ENCODE measurements at regions not wholly inside any gene's neighbourhood (a gene's known extent, or its start where the extent isn't known, plus 50 kb on each side); places are given as distances from the start of the nearest gene placed in this dataset.

DNA sequence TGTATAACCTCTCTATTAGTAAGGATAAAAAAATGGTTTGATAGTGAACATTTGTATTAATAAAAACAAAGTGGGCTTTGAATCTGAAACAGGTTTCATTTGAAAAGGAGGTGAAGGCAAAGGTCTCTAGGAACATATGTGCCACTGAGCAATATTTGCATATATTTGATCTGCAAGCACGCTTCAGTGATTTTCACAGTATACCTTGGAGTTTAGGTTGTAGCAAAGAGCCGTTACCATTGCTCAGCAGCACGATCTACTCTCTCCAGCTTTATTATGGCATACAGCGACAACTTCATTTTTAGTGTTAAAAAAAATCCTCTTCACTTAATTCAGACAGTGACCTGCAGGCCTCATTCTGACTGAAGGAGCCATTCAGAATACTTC lies 75.8 kb upstream of the ZEB2 start:
- no peaks in the 10 kb centered on the region for H3K27me3 ChIP-seq (ENCODE audit: control insufficient read depth, insufficient read depth, low read length)
- peaks cover 0 to 4% (median 3%) of the 10 kb centered on the region in 3 donors for H3K4me1 ChIP-seq (ENCODE audit: control insufficient read depth in 2 of 3, insufficient read depth in 2 of 3, low read depth in 1 of 3, low read length in 3 of 3)
- no peaks in the 10 kb centered on the region for H3K36me3 ChIP-seq (ENCODE audit: control insufficient read depth in 2 of 3, insufficient read depth in 3 of 3, low read length in 3 of 3)
- H3K4me3 ChIP-seq (ENCODE audit: low read length in 3 of 3): no peak overlapping the region
- intact Hi-C loops (cut with DNase I): no loop called here
- H3K9me3 ChIP-seq (ENCODE audit: control insufficient read depth in 2 of 3, insufficient read depth in 1 of 3, low read length in 3 of 3): no peaks in the 10 kb centered on the region
- DNase-seq: no peak
- no peak overlapping the region for H3K9ac ChIP-seq (ENCODE audit: low read length in 3 of 3)
- H3K27ac ChIP-seq (ENCODE audit: low read depth in 2 of 2, low read length in 2 of 2): no peak overlapping the region
- TF ChIP-seq, protein P1, sequence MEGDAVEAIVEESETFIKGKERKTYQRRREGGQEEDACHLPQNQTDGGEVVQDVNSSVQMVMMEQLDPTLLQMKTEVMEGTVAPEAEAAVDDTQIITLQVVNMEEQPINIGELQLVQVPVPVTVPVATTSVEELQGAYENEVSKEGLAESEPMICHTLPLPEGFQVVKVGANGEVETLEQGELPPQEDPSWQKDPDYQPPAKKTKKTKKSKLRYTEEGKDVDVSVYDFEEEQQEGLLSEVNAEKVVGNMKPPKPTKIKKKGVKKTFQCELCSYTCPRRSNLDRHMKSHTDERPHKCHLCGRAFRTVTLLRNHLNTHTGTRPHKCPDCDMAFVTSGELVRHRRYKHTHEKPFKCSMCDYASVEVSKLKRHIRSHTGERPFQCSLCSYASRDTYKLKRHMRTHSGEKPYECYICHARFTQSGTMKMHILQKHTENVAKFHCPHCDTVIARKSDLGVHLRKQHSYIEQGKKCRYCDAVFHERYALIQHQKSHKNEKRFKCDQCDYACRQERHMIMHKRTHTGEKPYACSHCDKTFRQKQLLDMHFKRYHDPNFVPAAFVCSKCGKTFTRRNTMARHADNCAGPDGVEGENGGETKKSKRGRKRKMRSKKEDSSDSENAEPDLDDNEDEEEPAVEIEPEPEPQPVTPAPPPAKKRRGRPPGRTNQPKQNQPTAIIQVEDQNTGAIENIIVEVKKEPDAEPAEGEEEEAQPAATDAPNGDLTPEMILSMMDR (IDR thresholded peaks at IDR 0.05; ENCODE audit: borderline replicate concordance, extremely low read depth, insufficient read depth): no peak
- FAIRE-seq: no peak

DNA sequence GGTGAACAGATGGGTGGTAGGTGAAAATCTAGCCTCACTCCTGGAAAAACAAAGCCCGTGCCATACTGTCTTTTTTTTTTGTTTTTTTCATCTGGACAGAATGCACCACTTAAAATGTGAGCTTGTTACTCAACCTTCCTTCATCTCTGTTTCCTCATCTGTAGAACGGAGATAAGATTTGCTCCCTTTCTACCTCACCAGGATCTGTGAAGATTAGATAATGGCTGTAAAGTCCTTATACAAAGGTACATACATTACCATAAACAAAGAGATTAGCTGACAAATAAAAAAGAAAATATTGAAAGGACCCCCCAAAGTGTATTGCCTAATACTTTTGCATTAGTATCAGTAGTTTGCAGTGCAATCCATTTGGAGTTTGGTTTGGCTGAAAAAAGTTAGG lies 75.4 kb upstream of the ZEB2 start:
- Histone ChIP-seq H3K36me3 (ENCODE audit: control insufficient read depth in 2 of 3, insufficient read depth in 3 of 3, low read length in 3 of 3) (no peaks in the 10 kb centered on the region), H3K4me1 (ENCODE audit: control insufficient read depth in 2 of 3, insufficient read depth in 2 of 3, low read depth in 1 of 3, low read length in 3 of 3) (peaks cover 0 to 4% (median 3%) of the 10 kb centered on the region in 3 donors), H3K27ac (ENCODE audit: low read depth in 2 of 2, low read length in 2 of 2) (no peak overlapping the region), H3K4me3 (ENCODE audit: low read length in 3 of 3) (no peak overlapping the region), H3K27me3 (ENCODE audit: control insufficient read depth, insufficient read depth, low read length) (no peaks in the 10 kb centered on the region), H3K9ac (ENCODE audit: low read length in 3 of 3) (no peak overlapping the region), H3K9me3 (ENCODE audit: control insufficient read depth in 2 of 3, insufficient read depth in 1 of 3, low read length in 3 of 3) (no peaks in the 10 kb centered on the region)
- TF ChIP-seq, protein P1 (IDR thresholded peaks at IDR 0.05; ENCODE audit: borderline replicate concordance, extremely low read depth, insufficient read depth): no peak
- intact Hi-C loops (cut with DNase I): no loop called here
- no peak for FAIRE-seq
- no peak for DNase-seq

DNA sequence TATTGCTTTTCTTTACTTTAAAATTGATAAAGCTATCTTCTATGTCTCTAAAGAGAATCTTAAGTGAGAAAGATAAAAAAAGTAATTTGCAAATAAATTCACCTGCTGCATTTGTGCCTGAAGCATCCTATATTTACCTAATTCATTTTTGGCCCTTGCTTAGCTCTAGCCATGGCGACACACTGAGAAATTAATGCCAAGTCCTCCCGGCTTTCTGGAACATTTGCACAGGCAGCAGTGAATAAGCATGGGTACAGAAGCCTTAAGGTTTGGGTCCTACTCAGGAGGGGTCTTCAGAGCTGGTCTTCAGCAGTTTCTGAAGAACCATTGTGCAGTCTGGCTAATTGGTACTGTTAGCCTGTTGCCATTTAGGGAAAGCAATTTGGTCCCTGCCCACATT lies 73.9 kb upstream of the ZEB2 start:
- FAIRE-seq: no peak
- H3K9me3 ChIP-seq (ENCODE audit: control insufficient read depth in 2 of 3, insufficient read depth in 1 of 3, low read length in 3 of 3): no peaks in the 10 kb centered on the region
- H3K36me3 ChIP-seq (ENCODE audit: control insufficient read depth in 2 of 3, insufficient read depth in 3 of 3, low read length in 3 of 3): no peaks in the 10 kb centered on the region
- H3K27ac ChIP-seq (ENCODE audit: low read depth in 2 of 2, low read length in 2 of 2): no peak overlapping the region
- DNase-seq: no peak
- intact Hi-C loops (cut with DNase I): no loop called here
- H3K9ac ChIP-seq (ENCODE audit: low read length in 3 of 3): no peak overlapping the region
- H3K4me1 ChIP-seq (ENCODE audit: control insufficient read depth in 2 of 3, insufficient read depth in 2 of 3, low read depth in 1 of 3, low read length in 3 of 3): peaks cover 0 to 4% (median 3%) of the 10 kb centered on the region in 3 donors
- TF ChIP-seq, protein P1 (IDR thresholded peaks at IDR 0.05; ENCODE audit: borderline replicate concordance, extremely low read depth, insufficient read depth): no peak
- H3K27me3 ChIP-seq (ENCODE audit: control insufficient read depth, insufficient read depth, low read length): no peaks in the 10 kb centered on the region
- H3K4me3 ChIP-seq (ENCODE audit: low read length in 3 of 3): no peak overlapping the region

Measured in kidney (tissue), 13 donors.